KOPT-K1 (cell line): ENCODE measurements at regions not wholly inside any gene's neighbourhood (a gene's known extent, or its start where the extent isn't known, plus 50 kb on each side); places are given as distances from the start of the nearest gene placed in this dataset.

Experiments used
- H3K27ac ChIP-seq: fragments of 200-600 bp; sonication (generic); 2 replicates; pipeline ENCODE4 v1.5.1; 2016; ENCODE audit warnings: antibody characterized with exemption, mild to moderate bottlenecking, low read depth, low read length; ENCODE audit not compliant: poor library complexity, severe bottlenecking
- H3K36me3 ChIP-seq: fragments of 200-600 bp; sonication (generic); 2 replicates; pipeline ENCODE4 v1.5.1; 2017; ENCODE audit warnings: antibody characterized with exemption, mild to moderate bottlenecking, low read length, moderate library complexity; ENCODE audit not compliant: insufficient read depth
- H3K9me3 ChIP-seq: fragments of 200-600 bp; sonication (generic); 2 replicates; pipeline ENCODE4 v1.5.1; 2017; ENCODE audit warnings: antibody characterized with exemption, low read length, mild to moderate bottlenecking; ENCODE audit not compliant: insufficient read depth, poor library complexity, severe bottlenecking

GRCh38 chr20:48281501-48281900 is 496.2 kb upstream of the SULF2 start:
- H3K9me3 ChIP-seq: peaks cover 5% of the 10 kb centered on the region
- no peaks in the 10 kb centered on the region for H3K36me3 ChIP-seq
- no peak overlapping the region for H3K27ac ChIP-seq

- Histone ChIP-seq H3K36me3 (no peaks in the 10 kb centered on the region), H3K9me3 (peaks cover 5% of the 10 kb centered on the region), H3K27ac (no peak overlapping the region)
Measured at GRCh38 chr20:48278961-48279481, 493.7 kb upstream of the SULF2 start.

GRCh38 chr20:48277266-48277665 is 492.0 kb upstream of the SULF2 start:
- Histone ChIP-seq H3K36me3 (no peaks in the 10 kb centered on the region), H3K27ac (no peak overlapping the region), H3K9me3 (no peaks in the 10 kb centered on the region)

GRCh38 chr20:48276021-48276342 is 490.7 kb upstream of the SULF2 start:
- Histone ChIP-seq H3K36me3 (no peaks in the 10 kb centered on the region), H3K9me3 (no peaks in the 10 kb centered on the region), H3K27ac (no peak overlapping the region)

GRCh38 chr20:48275286-48276020 is 490.2 kb upstream of the SULF2 start:
- no peaks in the 10 kb centered on the region for H3K36me3 ChIP-seq
- no peak overlapping the region for H3K27ac ChIP-seq
- H3K9me3 ChIP-seq: no peaks in the 10 kb centered on the region

- H3K27ac ChIP-seq: no peak overlapping the region
- H3K9me3 ChIP-seq: no peaks in the 10 kb centered on the region
- no peaks in the 10 kb centered on the region for H3K36me3 ChIP-seq
Measured at GRCh38 chr20:48273843-48274242, 488.6 kb upstream of the SULF2 start.

GRCh38 chr20:48270885-48271284 is 485.6 kb upstream of the SULF2 start:
- Histone ChIP-seq H3K36me3 (no peaks in the 10 kb centered on the region), H3K27ac (no peak overlapping the region), H3K9me3 (no peaks in the 10 kb centered on the region)

- H3K9me3 ChIP-seq: no peaks in the 10 kb centered on the region
- no peak overlapping the region for H3K27ac ChIP-seq
- H3K36me3 ChIP-seq: no peaks in the 10 kb centered on the region
Measured at GRCh38 chr20:48267860-48268633, 482.8 kb upstream of the SULF2 start.

- H3K27ac ChIP-seq: no peak overlapping the region
- H3K9me3 ChIP-seq: no peaks in the 10 kb centered on the region
- no peaks in the 10 kb centered on the region for H3K36me3 ChIP-seq
Measured at GRCh38 chr20:48266571-48266970, 481.3 kb upstream of the SULF2 start.

- Histone ChIP-seq H3K27ac (no peak overlapping the region), H3K36me3 (no peaks in the 10 kb centered on the region), H3K9me3 (no peaks in the 10 kb centered on the region)
Measured at GRCh38 chr20:48265791-48266190, 480.5 kb upstream of the SULF2 start.

GRCh38 chr20:48262955-48263354 is 477.7 kb upstream of the SULF2 start:
- Histone ChIP-seq H3K9me3 (no peaks in the 10 kb centered on the region), H3K36me3 (no peaks in the 10 kb centered on the region), H3K27ac (no peak overlapping the region)

- no peak overlapping the region for H3K27ac ChIP-seq
- no peaks in the 10 kb centered on the region for H3K36me3 ChIP-seq
- H3K9me3 ChIP-seq: no peaks in the 10 kb centered on the region
Measured at GRCh38 chr20:48262466-48262865, 477.2 kb upstream of the SULF2 start.

GRCh38 chr20:48261398-48261910 is 476.2 kb upstream of the SULF2 start:
- no peaks in the 10 kb centered on the region for H3K9me3 ChIP-seq
- no peaks in the 10 kb centered on the region for H3K36me3 ChIP-seq
- H3K27ac ChIP-seq: no peak overlapping the region

GRCh38 chr20:48260129-48260756 is 475.0 kb upstream of the SULF2 start:
- Histone ChIP-seq H3K36me3 (no peaks in the 10 kb centered on the region), H3K9me3 (peaks cover 4% of the 10 kb centered on the region), H3K27ac (no peak overlapping the region)

GRCh38 chr20:48259456-48259855 is 474.2 kb upstream of the SULF2 start:
- Histone ChIP-seq H3K9me3 (peaks cover 4% of the 10 kb centered on the region), H3K27ac (no peak overlapping the region), H3K36me3 (no peaks in the 10 kb centered on the region)
